UCSD-AML1 (cell line): ENCODE measurements at regions not wholly inside any gene's neighbourhood (a gene's known extent, or its start where the extent isn't known, plus 50 kb on each side); places are given as distances from the start of the nearest gene placed in this dataset.

ENCODE experiments used
- DNase-seq: peaks from one replicate; lab custom pipeline; 2025; ENCODE audit not compliant: unreplicated experiment; lab: John Stamatoyannopoulos, UW

DNA sequence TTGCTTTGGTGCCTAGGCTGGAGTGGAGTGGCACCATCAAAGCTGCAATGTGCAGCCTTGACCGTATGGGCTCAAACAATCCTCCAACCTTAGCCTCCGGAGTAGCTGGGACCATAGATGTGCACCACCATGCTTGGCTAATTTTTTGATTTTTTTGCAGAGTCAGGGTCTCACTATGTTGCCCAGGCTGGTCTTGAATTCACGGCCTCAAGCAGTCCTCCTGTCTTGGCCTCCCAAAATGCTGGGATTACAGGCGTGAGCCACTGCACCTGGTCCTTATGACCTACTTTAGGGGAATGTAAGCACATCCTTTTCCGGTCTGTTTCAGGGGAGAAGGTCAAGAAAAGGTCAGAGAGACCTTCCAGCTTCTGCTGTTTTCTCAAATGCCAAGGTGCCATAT is 53.4 kb upstream of the SPRED2 start:
- no peak for DNase-seq

DNA sequence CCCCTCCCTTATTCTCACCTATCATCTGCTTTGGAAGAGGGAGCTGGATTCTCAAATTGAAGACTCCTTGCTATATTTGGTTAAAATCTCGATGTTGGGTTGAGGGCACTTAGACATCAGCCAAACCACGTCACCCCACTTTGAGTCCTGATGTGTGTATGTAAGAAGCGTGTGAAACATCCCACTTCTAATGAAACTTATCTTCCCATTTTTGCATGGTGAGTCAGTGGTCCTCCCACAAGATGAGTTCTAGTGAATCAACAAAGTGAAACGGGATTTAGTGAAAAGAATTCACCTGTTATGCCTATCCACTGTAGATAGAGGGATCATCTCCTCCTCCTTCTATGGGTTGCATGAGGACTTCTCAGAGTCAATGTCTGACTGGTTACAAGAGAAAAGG is 51.4 kb upstream of the SPRED2 start:
- DNase-seq: no peak

DNA sequence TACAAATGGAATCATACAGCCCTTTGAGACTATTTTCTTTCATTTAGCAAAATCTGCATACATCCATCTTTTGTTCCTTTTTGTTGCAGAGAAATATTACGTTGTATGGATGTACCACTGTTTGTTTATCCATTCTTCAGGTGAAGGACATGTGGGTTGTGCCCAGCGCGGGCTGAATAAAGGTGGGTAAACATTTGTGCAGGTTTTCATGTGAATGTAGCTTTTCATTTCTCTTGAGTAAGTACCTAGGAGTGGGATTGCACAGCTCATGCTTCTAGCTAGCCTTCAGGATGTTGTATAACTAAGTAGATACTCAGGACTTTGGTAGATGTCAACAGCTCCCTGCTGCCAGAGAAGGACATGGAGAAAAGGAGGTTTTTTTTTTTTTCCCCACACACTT is 50.6 kb upstream of the SPRED2 start:
- no peak for DNase-seq
